SK-N-SH (cell line): ENCODE measurements at regions not wholly inside any gene's neighbourhood (a gene's known extent, or its start where the extent isn't known, plus 50 kb on each side); places are given as distances from the start of the nearest gene placed in this dataset.

ENCODE experiments used
- CTCF ChIA-PET: fragments of 300-600, 350-600 bp; formaldehyde crosslinking; extraction: SDS; loops from one replicate; lab custom pipeline; 2021; lab: Yijun Ruan, JAX
- POLR2A ChIA-PET: fragments of 350-600 bp; sonication (Branson Sonifier 250); formaldehyde crosslinking; extraction: SDS; loops from one replicate; lab custom pipeline; 2020; ENCODE audit warnings: antibody characterized with exemption, inconsistent platforms; lab: Yijun Ruan, JAX
- DNase-seq: peaks from one replicate; pipeline ENCODE4 v3.0.0; 2012
- H2AFZ ChIP-seq: fragments of 200-600 bp; sonication (generic); 2 replicates; pipeline ENCODE4 v1.8.1; 2016; ENCODE audit warnings: antibody characterized with exemption, mild to moderate bottlenecking, low read depth
- H3F3A ChIP-seq: fragments of 200-600 bp; sonication (generic); replicated peaks from 2 replicates; pipeline ENCODE3; 2016; ENCODE audit warnings: antibody characterized with exemption, mild to moderate bottlenecking; ENCODE audit not compliant: insufficient read depth
- H3K27ac ChIP-seq, 2 experiments: fragments of 200-500 bp in 1 of 2; fragments of 200-600 bp in 1 of 2; sonication (Bioruptor generic) in 1 of 2; sonication (generic), shearing (Covaris generic) in 1 of 2; 2 replicates each; pipeline versions ENCODE4 v1.5.1 to v1.6.1; 2014 to 2016; ENCODE audit warnings: low read depth in 2 of 2, inconsistent platforms in 1 of 2, low read length in 1 of 2, mild to moderate bottlenecking in 1 of 2, mixed read lengths in 1 of 2
- H3K27me3 ChIP-seq: fragments of 200-600 bp; sonication (generic), shearing (Covaris generic); 2 replicates; pipeline ENCODE4 v1.6.1; 2016; ENCODE audit warnings: mixed run types; ENCODE audit not compliant: insufficient read depth
- H3K36me3 ChIP-seq, 2 experiments: fragments of 200-500 bp in 1 of 2; fragments of 200-600 bp in 1 of 2; sonication (Bioruptor generic) in 1 of 2; sonication (generic) in 1 of 2; replicated peaks in 1 of 2; 2 replicates each; pipeline versions ENCODE3 to v1.5.1; 2014 to 2016; ENCODE audit warnings: low read length in 1 of 2, mild to moderate bottlenecking in 1 of 2; ENCODE audit not compliant: insufficient read depth in 2 of 2, control insufficient read depth in 1 of 2
- H3K4me1 ChIP-seq, 2 experiments: fragments of 200-500 bp in 1 of 2; fragments of 200-600 bp in 1 of 2; sonication (Bioruptor generic) in 1 of 2; sonication (generic), shearing (Covaris generic) in 1 of 2; 2 replicates each; pipeline versions ENCODE4 v1.5.1 to v1.6.1; 2014 to 2016; ENCODE audit warnings: low read depth in 1 of 2, low read length in 1 of 2, mixed run types in 1 of 2; ENCODE audit not compliant: insufficient read depth in 2 of 2, control insufficient read depth in 1 of 2
- H3K4me2 ChIP-seq: fragments of 200-600 bp; sonication (generic), shearing (Covaris generic); 2 replicates; pipeline ENCODE4 v1.6.1; 2017; ENCODE audit warnings: mixed run types
- H3K4me3 ChIP-seq, 2 experiments: fragments of 200-500 bp in 1 of 2; fragments of 200-600 bp in 1 of 2; sonication (Bioruptor generic) in 1 of 2; sonication (generic), shearing (Covaris generic) in 1 of 2; 2 replicates each; pipeline versions ENCODE4 v1.5.1 to v1.8.1; 2014 to 2016; ENCODE audit warnings: low read depth in 2 of 2, inconsistent platforms in 1 of 2, low read length in 1 of 2, mild to moderate bottlenecking in 1 of 2, mixed read lengths in 1 of 2, moderate library complexity in 1 of 2
- H3K79me2 ChIP-seq: fragments of 200-600 bp; sonication (generic); 2 replicates; pipeline ENCODE4 v1.8.1; 2017; ENCODE audit warnings: mild to moderate bottlenecking; ENCODE audit not compliant: insufficient read depth
- H3K9ac ChIP-seq: fragments of 200-600 bp; sonication (generic); 2 replicates; pipeline ENCODE4 v1.6.1; 2017; ENCODE audit warnings: mixed run types
- H3K9me2 ChIP-seq: fragments of 200-600 bp; sonication (generic); 2 replicates; pipeline ENCODE4 v1.6.1; 2017; ENCODE audit warnings: mixed run types
- H3K9me3 ChIP-seq: fragments of 200-600 bp; sonication (generic); 2 replicates; pipeline ENCODE4 v1.6.1; 2017; ENCODE audit warnings: mixed run types, mild to moderate bottlenecking, moderate library complexity
- H4K20me1 ChIP-seq: fragments of 200-600 bp; sonication (generic); 2 replicates; pipeline ENCODE4 v1.6.1; 2017; ENCODE audit warnings: mild to moderate bottlenecking, mixed run types; ENCODE audit not compliant: insufficient read depth
- EP300 ChIP-seq, 2 experiments: IDR thresholded peaks; 2 replicates each; pipeline versions ENCODE4 v1.4.0 to v1.6.1; 2012; ENCODE audit warnings: borderline replicate concordance in 1 of 2, low read depth in 1 of 2, low read length in 1 of 2
- EZH2phosphoT487 ChIP-seq: fragments of 200-600 bp; sonication (generic); IDR thresholded peaks from 2 replicates; pipeline ENCODE4 v1.6.1; 2017; ENCODE audit warnings: low read depth, mixed run types, mild to moderate bottlenecking, antibody characterized with exemption, moderate library complexity, borderline replicate concordance
- FOSL2 ChIP-seq: IDR thresholded peaks from 2 replicates; pipeline ENCODE4 v1.4.0; 2012; ENCODE audit warnings: low read depth, mild to moderate bottlenecking, moderate library complexity, borderline replicate concordance
- FOXM1 ChIP-seq: IDR thresholded peaks from 2 replicates; pipeline ENCODE4 v1.4.0; 2012; ENCODE audit warnings: low read depth, mild to moderate bottlenecking
- GABPA ChIP-seq: IDR thresholded peaks from 2 replicates; pipeline ENCODE4 v1.4.0; 2012; ENCODE audit warnings: low read depth, mild to moderate bottlenecking
- MEF2A ChIP-seq: IDR thresholded peaks from 2 replicates; pipeline ENCODE4 v1.4.0; 2012; ENCODE audit warnings: low read depth, borderline replicate concordance
- NFIC ChIP-seq: IDR thresholded peaks from 2 replicates; pipeline ENCODE4 v1.4.0; 2012; ENCODE audit warnings: borderline replicate concordance
- NRF1 ChIP-seq: IDR thresholded peaks from 2 replicates; pipeline ENCODE4 v1.6.1; 2012; ENCODE audit warnings: low read depth, mild to moderate bottlenecking, low read length
- POLR2AphosphoS5 ChIP-seq: IDR thresholded peaks from 2 replicates; pipeline ENCODE4 v1.6.1; 2012; ENCODE audit warnings: low read depth, low read length
- RFX5 ChIP-seq: IDR thresholded peaks from 2 replicates; pipeline ENCODE4 v1.6.1; 2012; ENCODE audit warnings: mild to moderate bottlenecking, improper control_type of control experiment, low read length
- RXRA ChIP-seq: IDR thresholded peaks from 2 replicates; pipeline ENCODE4 v1.4.0; 2012; ENCODE audit warnings: low read depth, mild to moderate bottlenecking, borderline replicate concordance
- TCF12 ChIP-seq: IDR thresholded peaks from 2 replicates; pipeline ENCODE4 v1.4.0; 2012
- TEAD4 ChIP-seq: IDR thresholded peaks from 2 replicates; pipeline ENCODE4 v1.4.0; 2012; ENCODE audit warnings: mild to moderate bottlenecking, borderline replicate concordance; ENCODE audit not compliant: insufficient read depth
- WGBS: methylation state at CpG from one replicate; pipeline ENCODE4 v1.1.6; 2017; ENCODE audit warnings: low lambda C conversion rate; 5-methylcytosine and 5-hydroxymethylcytosine counted together
- TF ChIP-seq, protein P1 (sequence below): fragments of 150-350 bp; IDR thresholded peaks from 2 replicates; pipeline ENCODE4 v1.6.1; 2016; ENCODE audit warnings: mild to moderate bottlenecking, low read depth, low read length
- TF ChIP-seq, protein P2 (sequence below): IDR thresholded peaks from 2 replicates; pipeline ENCODE4 v1.6.1; 2012; ENCODE audit warnings: mild to moderate bottlenecking, low read depth, low read length, moderate library complexity
- TF ChIP-seq, protein P3 (sequence below): fragments of 150-350 bp; IDR thresholded peaks from 2 replicates; pipeline ENCODE4 v1.6.1; 2017; ENCODE audit warnings: antibody characterized with exemption, low read length, low read depth, borderline replicate concordance
- TF ChIP-seq, protein P4 (sequence below): IDR thresholded peaks from 2 replicates; pipeline ENCODE4 v1.4.0; 2012; ENCODE audit warnings: low read depth, borderline replicate concordance
- TF ChIP-seq, protein P5 (sequence below): fragments of 200-600 bp; sonication (generic); IDR thresholded peaks from 2 replicates; pipeline ENCODE4 v1.6.1; 2017; ENCODE audit warnings: antibody characterized with exemption, mild to moderate bottlenecking, moderate library complexity
- TF ChIP-seq, protein P6 (sequence below): IDR thresholded peaks from 2 replicates; pipeline ENCODE4 v1.4.0; 2012; ENCODE audit warnings: low read depth, borderline replicate concordance
- TF ChIP-seq, protein P7 (sequence below): IDR thresholded peaks from 2 replicates; pipeline ENCODE4; 2012

DNA sequence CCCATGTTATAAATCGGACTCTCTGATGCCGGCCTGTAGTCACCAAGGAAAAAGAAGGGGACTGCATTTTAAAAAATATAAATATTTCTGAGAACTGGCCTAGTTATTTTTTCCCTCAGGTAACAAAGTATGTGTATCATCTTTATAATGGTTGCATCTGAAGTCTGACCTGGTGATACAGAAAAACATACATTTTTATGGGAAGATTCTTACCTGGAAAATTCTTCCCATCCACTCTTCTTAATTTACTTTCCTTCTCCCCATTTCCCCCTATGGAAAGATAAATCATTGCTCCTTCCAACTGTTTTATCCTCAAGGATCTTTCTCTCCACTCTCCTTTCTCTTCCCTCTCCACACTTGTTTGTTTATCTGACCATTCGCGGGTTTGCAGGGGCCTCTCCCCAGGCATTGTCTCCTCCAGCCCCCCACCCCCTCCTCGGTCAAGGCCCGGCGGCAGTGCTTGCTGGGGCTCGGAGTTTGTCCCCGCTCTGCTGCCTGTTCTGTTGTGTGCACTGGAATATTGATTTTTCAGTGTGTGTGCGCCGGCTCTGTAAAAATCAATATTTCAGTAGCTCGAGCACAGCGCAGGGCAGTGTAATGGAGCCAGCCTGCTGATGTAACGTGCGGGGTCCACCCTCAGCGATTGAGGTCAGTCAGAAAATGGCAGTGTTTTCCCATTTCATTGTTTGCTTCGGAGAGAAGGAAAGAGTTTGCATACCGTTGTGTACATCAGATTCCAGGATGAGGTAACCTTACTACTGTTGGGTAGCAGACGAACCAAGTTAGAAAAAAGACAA lies 199.5 kb upstream of the NFE2L3 start:
- peaks cover 40% of the 10 kb centered on the region for H3K27me3 ChIP-seq
- 0 out of 2 replicates have a peak overlapping the region, but pooled peaks have one; percentile 25 for H2AFZ ChIP-seq
- no peak overlapping the region for H3K4me3 ChIP-seq
- H3K36me3 ChIP-seq = no peaks in the 10 kb centered on the region
- no peaks in the 10 kb centered on the region for H3K9me2 ChIP-seq
- ChIA-PET CTCF (interaction anchor here (0.8 kb wide), 1 partner anchor 60 kb away, joined by 3 read pairs; no protein-coding TSS in a partner anchor), POLR2A (no interaction called here)
- H3K9me3 ChIP-seq = no peaks in the 10 kb centered on the region
- H3K79me2 ChIP-seq = no peaks in the 10 kb centered on the region
- H4K20me1 ChIP-seq = no peaks in the 10 kb centered on the region
- TF ChIP-seq NFIC = no peak
- TF ChIP-seq, protein P1, sequence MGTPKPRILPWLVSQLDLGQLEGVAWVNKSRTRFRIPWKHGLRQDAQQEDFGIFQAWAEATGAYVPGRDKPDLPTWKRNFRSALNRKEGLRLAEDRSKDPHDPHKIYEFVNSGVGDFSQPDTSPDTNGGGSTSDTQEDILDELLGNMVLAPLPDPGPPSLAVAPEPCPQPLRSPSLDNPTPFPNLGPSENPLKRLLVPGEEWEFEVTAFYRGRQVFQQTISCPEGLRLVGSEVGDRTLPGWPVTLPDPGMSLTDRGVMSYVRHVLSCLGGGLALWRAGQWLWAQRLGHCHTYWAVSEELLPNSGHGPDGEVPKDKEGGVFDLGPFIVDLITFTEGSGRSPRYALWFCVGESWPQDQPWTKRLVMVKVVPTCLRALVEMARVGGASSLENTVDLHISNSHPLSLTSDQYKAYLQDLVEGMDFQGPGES = no peak
- TF ChIP-seq, protein P2, sequence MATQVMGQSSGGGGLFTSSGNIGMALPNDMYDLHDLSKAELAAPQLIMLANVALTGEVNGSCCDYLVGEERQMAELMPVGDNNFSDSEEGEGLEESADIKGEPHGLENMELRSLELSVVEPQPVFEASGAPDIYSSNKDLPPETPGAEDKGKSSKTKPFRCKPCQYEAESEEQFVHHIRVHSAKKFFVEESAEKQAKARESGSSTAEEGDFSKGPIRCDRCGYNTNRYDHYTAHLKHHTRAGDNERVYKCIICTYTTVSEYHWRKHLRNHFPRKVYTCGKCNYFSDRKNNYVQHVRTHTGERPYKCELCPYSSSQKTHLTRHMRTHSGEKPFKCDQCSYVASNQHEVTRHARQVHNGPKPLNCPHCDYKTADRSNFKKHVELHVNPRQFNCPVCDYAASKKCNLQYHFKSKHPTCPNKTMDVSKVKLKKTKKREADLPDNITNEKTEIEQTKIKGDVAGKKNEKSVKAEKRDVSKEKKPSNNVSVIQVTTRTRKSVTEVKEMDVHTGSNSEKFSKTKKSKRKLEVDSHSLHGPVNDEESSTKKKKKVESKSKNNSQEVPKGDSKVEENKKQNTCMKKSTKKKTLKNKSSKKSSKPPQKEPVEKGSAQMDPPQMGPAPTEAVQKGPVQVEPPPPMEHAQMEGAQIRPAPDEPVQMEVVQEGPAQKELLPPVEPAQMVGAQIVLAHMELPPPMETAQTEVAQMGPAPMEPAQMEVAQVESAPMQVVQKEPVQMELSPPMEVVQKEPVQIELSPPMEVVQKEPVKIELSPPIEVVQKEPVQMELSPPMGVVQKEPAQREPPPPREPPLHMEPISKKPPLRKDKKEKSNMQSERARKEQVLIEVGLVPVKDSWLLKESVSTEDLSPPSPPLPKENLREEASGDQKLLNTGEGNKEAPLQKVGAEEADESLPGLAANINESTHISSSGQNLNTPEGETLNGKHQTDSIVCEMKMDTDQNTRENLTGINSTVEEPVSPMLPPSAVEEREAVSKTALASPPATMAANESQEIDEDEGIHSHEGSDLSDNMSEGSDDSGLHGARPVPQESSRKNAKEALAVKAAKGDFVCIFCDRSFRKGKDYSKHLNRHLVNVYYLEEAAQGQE = no peak
- TF ChIP-seq GABPA = no peak
- TF ChIP-seq POLR2AphosphoS5 = no peak
- TF ChIP-seq, protein P3, sequence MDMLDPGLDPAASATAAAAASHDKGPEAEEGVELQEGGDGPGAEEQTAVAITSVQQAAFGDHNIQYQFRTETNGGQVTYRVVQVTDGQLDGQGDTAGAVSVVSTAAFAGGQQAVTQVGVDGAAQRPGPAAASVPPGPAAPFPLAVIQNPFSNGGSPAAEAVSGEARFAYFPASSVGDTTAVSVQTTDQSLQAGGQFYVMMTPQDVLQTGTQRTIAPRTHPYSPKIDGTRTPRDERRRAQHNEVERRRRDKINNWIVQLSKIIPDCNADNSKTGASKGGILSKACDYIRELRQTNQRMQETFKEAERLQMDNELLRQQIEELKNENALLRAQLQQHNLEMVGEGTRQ = no peak
- TF ChIP-seq TEAD4 = no peak
- TF ChIP-seq, protein P4, sequence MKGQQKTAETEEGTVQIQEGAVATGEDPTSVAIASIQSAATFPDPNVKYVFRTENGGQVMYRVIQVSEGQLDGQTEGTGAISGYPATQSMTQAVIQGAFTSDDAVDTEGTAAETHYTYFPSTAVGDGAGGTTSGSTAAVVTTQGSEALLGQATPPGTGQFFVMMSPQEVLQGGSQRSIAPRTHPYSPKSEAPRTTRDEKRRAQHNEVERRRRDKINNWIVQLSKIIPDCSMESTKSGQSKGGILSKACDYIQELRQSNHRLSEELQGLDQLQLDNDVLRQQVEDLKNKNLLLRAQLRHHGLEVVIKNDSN = no peak
- no peak for TF ChIP-seq RFX5
- TF ChIP-seq EP300 (IDR thresholded peaks at IDR 0.05; ENCODE audit: borderline replicate concordance in 1 of 2, low read depth in 1 of 2, low read length in 1 of 2) = no peak
- TF ChIP-seq MEF2A = no peak
- TF ChIP-seq RXRA = no peak
- TF ChIP-seq, protein P5, sequence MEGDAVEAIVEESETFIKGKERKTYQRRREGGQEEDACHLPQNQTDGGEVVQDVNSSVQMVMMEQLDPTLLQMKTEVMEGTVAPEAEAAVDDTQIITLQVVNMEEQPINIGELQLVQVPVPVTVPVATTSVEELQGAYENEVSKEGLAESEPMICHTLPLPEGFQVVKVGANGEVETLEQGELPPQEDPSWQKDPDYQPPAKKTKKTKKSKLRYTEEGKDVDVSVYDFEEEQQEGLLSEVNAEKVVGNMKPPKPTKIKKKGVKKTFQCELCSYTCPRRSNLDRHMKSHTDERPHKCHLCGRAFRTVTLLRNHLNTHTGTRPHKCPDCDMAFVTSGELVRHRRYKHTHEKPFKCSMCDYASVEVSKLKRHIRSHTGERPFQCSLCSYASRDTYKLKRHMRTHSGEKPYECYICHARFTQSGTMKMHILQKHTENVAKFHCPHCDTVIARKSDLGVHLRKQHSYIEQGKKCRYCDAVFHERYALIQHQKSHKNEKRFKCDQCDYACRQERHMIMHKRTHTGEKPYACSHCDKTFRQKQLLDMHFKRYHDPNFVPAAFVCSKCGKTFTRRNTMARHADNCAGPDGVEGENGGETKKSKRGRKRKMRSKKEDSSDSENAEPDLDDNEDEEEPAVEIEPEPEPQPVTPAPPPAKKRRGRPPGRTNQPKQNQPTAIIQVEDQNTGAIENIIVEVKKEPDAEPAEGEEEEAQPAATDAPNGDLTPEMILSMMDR = no peak
- no peak for TF ChIP-seq NRF1
- no peak for TF ChIP-seq FOXM1
- TF ChIP-seq, protein P6, sequence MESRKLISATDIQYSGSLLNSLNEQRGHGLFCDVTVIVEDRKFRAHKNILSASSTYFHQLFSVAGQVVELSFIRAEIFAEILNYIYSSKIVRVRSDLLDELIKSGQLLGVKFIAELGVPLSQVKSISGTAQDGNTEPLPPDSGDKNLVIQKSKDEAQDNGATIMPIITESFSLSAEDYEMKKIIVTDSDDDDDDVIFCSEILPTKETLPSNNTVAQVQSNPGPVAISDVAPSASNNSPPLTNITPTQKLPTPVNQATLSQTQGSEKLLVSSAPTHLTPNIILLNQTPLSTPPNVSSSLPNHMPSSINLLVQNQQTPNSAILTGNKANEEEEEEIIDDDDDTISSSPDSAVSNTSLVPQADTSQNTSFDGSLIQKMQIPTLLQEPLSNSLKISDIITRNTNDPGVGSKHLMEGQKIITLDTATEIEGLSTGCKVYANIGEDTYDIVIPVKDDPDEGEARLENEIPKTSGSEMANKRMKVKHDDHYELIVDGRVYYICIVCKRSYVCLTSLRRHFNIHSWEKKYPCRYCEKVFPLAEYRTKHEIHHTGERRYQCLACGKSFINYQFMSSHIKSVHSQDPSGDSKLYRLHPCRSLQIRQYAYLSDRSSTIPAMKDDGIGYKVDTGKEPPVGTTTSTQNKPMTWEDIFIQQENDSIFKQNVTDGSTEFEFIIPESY = no peak
- TF ChIP-seq EZH2phosphoT487 = no peak
- TF ChIP-seq TCF12 = no peak
- TF ChIP-seq FOSL2 = no peak
- TF ChIP-seq, protein P7, sequence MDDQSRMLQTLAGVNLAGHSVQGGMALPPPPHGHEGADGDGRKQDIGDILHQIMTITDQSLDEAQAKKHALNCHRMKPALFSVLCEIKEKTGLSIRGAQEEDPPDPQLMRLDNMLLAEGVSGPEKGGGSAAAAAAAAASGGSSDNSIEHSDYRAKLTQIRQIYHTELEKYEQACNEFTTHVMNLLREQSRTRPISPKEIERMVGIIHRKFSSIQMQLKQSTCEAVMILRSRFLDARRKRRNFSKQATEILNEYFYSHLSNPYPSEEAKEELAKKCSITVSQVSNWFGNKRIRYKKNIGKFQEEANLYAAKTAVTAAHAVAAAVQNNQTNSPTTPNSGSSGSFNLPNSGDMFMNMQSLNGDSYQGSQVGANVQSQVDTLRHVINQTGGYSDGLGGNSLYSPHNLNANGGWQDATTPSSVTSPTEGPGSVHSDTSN = no peak
- DNase-seq = no peak
- 89% methylated on average over 19 of the region's 19 CpGs for WGBS
- H3F3A ChIP-seq = no peaks in the 10 kb centered on the region
- peaks cover 0 to 11% of the 10 kb centered on the region in 2 experiments; a peak in 1 of 4 replicates for H3K4me1 ChIP-seq
- no peak overlapping the region for H3K4me2 ChIP-seq
- no peak overlapping the region for H3K27ac ChIP-seq
- no peak overlapping the region for H3K9ac ChIP-seq
